ENCODE measurements at regions not wholly inside any gene's neighbourhood (a gene's known extent, or its start where the extent isn't known, plus 50 kb on each side); places are given as distances from the start of the nearest gene placed in this dataset.

GRCh38 chr6:145241721-145242120, 493.6 kb downstream of the EPM2A start:
- no peak for DNase-seq (ENCODE audit: low spot score)

- no peak for DNase-seq (ENCODE audit: low spot score)
Observed at GRCh38 chr6:145244349-145245100, 490.8 kb downstream of the EPM2A start.

- no peak for DNase-seq (ENCODE audit: low spot score)
Observed at GRCh38 chr6:145245119-145245518, 490.2 kb downstream of the EPM2A start.

GRCh38 chr6:145247692-145248419, 487.5 kb downstream of the EPM2A start:
- DNase-seq (ENCODE audit: low spot score): no peak

- DNase-seq (ENCODE audit: low spot score): no peak
Observed at GRCh38 chr6:145250436-145250835, 484.9 kb downstream of the EPM2A start.

GRCh38 chr6:145252737-145253136, 482.6 kb downstream of the EPM2A start:
- no peak for DNase-seq (ENCODE audit: low spot score)

GRCh38 chr6:145254649-145255401, 480.5 kb downstream of the EPM2A start:
- DNase-seq (ENCODE audit: low spot score): no peak

GRCh38 chr6:145257704-145258103, 477.6 kb downstream of the EPM2A start:
- DNase-seq (ENCODE audit: low spot score): no peak

GRCh38 chr6:145258122-145258521, 477.2 kb downstream of the EPM2A start:
- no peak for DNase-seq (ENCODE audit: low spot score)

GRCh38 chr6:145260484-145261175, 474.7 kb downstream of the EPM2A start:
- no peak for DNase-seq (ENCODE audit: low spot score)

GRCh38 chr6:145261758-145262157, 473.6 kb downstream of the EPM2A start:
- no peak for DNase-seq (ENCODE audit: low spot score)

- DNase-seq (ENCODE audit: low spot score): no peak
Observed at GRCh38 chr6:145262771-145263170, 472.5 kb downstream of the EPM2A start.

- DNase-seq (ENCODE audit: low spot score): no peak
Observed at GRCh38 chr6:145263778-145264211, 471.5 kb downstream of the EPM2A start.

GRCh38 chr6:145266432-145267075, 468.8 kb downstream of the EPM2A start:
- DNase-seq (ENCODE audit: low spot score): no peak

- DNase-seq (ENCODE audit: low spot score): no peak
Observed at GRCh38 chr6:145267076-145267867, 468.0 kb downstream of the EPM2A start.

- no peak for DNase-seq (ENCODE audit: low spot score)
Observed at GRCh38 chr6:145270464-145270863, 464.9 kb downstream of the EPM2A start.

- DNase-seq (ENCODE audit: low spot score): no peak
Observed at GRCh38 chr6:145271040-145271439, 464.3 kb downstream of the EPM2A start.

- no peak for DNase-seq (ENCODE audit: low spot score)
Observed at GRCh38 chr6:145271577-145271976, 463.7 kb downstream of the EPM2A start.

GRCh38 chr6:145272246-145272645, 463.1 kb downstream of the EPM2A start:
- DNase-seq (ENCODE audit: low spot score): no peak

- no peak for DNase-seq (ENCODE audit: low spot score)
Observed at GRCh38 chr6:145273136-145273535, 462.2 kb downstream of the EPM2A start.

GRCh38 chr6:145274083-145274482, 461.2 kb downstream of the EPM2A start:
- DNase-seq (ENCODE audit: low spot score): no peak

All from D341Med (cell line).